ENCODE measurements at regions not wholly inside any gene's neighbourhood (a gene's known extent, or its start where the extent isn't known, plus 50 kb on each side); places are given as distances from the start of the nearest gene placed in this dataset.
"Not testable (repeated sequence)": the region's sequence is repeated elsewhere in the genome, so short reads cannot be mapped to it uniquely, and the experiment has no call there.

DNA sequence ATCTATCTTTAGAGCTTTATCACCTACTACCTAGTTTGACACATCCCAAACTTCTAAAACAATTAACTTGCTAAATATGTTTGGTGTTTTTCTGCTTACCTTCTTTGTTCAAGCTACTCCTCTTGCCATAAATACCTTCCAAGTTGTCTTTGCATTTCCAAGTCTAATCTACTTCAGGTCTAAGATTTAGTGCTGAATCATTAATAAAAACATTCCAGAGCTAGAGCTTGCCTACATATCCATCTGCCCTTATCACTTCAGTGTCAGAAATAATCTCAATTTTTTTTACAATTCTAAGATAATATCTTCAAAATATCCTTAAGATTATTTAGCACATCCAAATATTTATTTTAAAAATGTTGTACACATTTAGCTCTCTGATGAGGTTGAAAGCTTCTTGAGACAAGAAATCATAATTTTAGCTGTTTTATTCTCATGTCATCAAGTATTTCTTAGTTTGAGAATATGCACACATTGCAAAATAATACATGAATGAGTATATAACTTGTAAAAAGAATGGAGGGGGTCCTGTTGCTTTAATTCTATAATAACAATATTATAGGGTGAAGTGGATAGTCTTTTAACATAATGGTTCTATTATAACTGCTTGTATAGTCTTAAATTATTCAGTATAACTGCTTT is 466.3 kb downstream of the SEMA3D start:
- H3K4me3 ChIP-seq (ENCODE audit: low read depth, low read length) = no peak overlapping the region
- no peak for TF ChIP-seq CTCF (IDR thresholded peaks at IDR 0.05; ENCODE audit: insufficient read depth, low read depth, low read length)
- DNase-seq (ENCODE audit: low read depth) = no peak

GRCh38 chr7:84714765-84715164 is 472.1 kb downstream of the SEMA3D start:
- TF ChIP-seq CTCF (IDR thresholded peaks at IDR 0.05; ENCODE audit: insufficient read depth, low read depth, low read length) = no peak
- DNase-seq (ENCODE audit: low read depth) = peak; percentile 16
- no peak overlapping the region for H3K4me3 ChIP-seq (ENCODE audit: low read depth, low read length)

GRCh38 chr7:84712374-84713121 is 474.3 kb downstream of the SEMA3D start:
- no peak for TF ChIP-seq CTCF (IDR thresholded peaks at IDR 0.05; ENCODE audit: insufficient read depth, low read depth, low read length)
- H3K4me3 ChIP-seq (ENCODE audit: low read depth, low read length) = no peak overlapping the region
- DNase-seq (ENCODE audit: low read depth) = no peak

DNA sequence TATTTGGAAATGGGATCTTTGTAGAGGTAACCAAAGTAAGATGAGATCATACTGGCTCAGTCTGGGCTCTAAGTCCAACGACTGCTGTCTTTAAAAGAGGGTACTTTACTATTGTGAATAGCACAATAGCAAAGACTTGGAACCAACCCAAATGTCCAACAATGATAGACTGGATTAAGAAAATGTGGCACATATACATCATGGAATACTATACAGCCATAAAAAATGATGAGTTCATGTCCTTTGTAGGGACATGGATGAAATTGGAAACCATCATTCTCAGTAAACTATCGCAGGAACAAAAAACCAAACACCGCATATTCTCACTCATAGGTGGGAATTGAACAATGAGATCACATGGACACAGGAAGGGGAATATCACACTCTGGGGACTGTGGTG is 476.3 kb downstream of the SEMA3D start:
- H3K4me3 ChIP-seq (ENCODE audit: low read depth, low read length); DNase-seq (ENCODE audit: low read depth): not testable (repeated sequence)

- DNase-seq (ENCODE audit: low read depth) = no peak
- TF ChIP-seq CTCF (IDR thresholded peaks at IDR 0.05; ENCODE audit: insufficient read depth, low read depth, low read length) = no peak
- no peak overlapping the region for H3K4me3 ChIP-seq (ENCODE audit: low read depth, low read length)
Observed at GRCh38 chr7:84705706-84706105, 481.1 kb downstream of the SEMA3D start.

DNA sequence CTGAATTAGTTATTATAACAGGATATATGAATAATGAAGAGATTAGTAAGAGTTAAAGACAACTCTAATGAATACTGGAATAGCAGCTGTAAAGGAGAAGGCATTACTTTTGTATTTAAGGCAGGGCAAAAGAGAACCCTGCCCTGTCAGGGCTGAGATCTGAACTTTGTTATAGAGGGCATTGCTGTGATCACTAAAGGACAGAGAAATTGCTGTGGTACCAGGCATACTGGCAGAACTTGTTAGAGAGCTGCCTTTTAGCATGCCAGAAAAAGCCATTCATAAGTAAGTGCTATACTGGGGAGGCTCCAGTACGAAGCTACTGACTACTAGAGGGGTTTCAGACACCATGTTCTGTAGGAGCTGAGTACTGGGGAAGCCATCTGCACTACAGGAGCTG is 481.8 kb downstream of the SEMA3D start:
- H3K4me3 ChIP-seq (ENCODE audit: low read depth, low read length) = no peak overlapping the region
- DNase-seq (ENCODE audit: low read depth) = no peak
- no peak for TF ChIP-seq CTCF (IDR thresholded peaks at IDR 0.05; ENCODE audit: insufficient read depth, low read depth, low read length)

DNA sequence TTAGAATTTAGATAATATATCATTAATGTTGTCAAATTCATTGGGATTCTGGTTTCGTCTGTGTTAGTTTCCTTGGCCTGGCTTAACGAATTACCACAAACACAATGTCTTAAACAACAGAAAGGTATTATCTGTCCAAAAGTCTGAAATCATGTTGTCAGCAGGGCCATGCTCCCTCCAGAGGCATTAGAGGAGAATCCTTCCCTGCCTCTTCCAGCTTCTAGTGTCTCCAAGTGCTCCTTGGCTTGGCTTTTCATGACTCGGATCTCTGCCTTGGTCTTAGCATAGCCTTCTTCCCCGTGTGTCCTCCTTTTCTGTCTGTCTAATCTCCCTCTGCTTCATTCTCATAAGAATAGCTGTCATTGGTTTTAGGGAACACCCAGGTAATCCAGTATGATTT is 482.5 kb downstream of the SEMA3D start:
- no peak for TF ChIP-seq CTCF (IDR thresholded peaks at IDR 0.05; ENCODE audit: insufficient read depth, low read depth, low read length)
- H3K4me3 ChIP-seq (ENCODE audit: low read depth, low read length) = no peak overlapping the region
- DNase-seq (ENCODE audit: low read depth) = no peak

All from fibroblast of villous mesenchyme (primary cell).